ENCODE measurements at regions not wholly inside any gene's neighbourhood (a gene's known extent, or its start where the extent isn't known, plus 50 kb on each side); places are given as distances from the start of the nearest gene placed in this dataset.

GRCh38 chr3:180280555-180280954 lies 243.8 kb upstream of the PEX5L start:
- no peak for DNase-seq (ENCODE audit: insufficient read length, low spot score)
- FAIRE-seq = no peak

- FAIRE-seq (no peak), DNase-seq (ENCODE audit: insufficient read length, low spot score) (no peak)
These were observed 245.6 kb upstream of the PEX5L start for GRCh38 chr3:180282386-180282785.

- DNase-seq (ENCODE audit: insufficient read length, low spot score) = no peak
- no peak for FAIRE-seq
These were observed 246.5 kb upstream of the PEX5L start for GRCh38 chr3:180283251-180283650.

- no peak for FAIRE-seq
- DNase-seq (ENCODE audit: insufficient read length, low spot score) = no peak
These were observed 247.8 kb upstream of the PEX5L start for GRCh38 chr3:180284331-180285110.

- DNase-seq (ENCODE audit: insufficient read length, low spot score) = no peak
- no peak for FAIRE-seq
These were observed 251.0 kb upstream of the PEX5L start for GRCh38 chr3:180287703-180288102.

GRCh38 chr3:180288816-180289215 lies 252.1 kb upstream of the PEX5L start:
- DNase-seq (ENCODE audit: insufficient read length, low spot score) (no peak), FAIRE-seq (no peak)

GRCh38 chr3:180290300-180290699 lies 253.6 kb upstream of the PEX5L start:
- FAIRE-seq = no peak
- no peak for DNase-seq (ENCODE audit: insufficient read length, low spot score)

- FAIRE-seq (no peak), DNase-seq (ENCODE audit: insufficient read length, low spot score) (no peak)
These were observed 257.7 kb upstream of the PEX5L start for GRCh38 chr3:180294282-180295027.

- DNase-seq (ENCODE audit: insufficient read length, low spot score) = no peak
- FAIRE-seq = no peak
These were observed 259.1 kb upstream of the PEX5L start for GRCh38 chr3:180295811-180296210.

GRCh38 chr3:180296971-180297370 lies 260.2 kb upstream of the PEX5L start:
- no peak for DNase-seq (ENCODE audit: insufficient read length, low spot score)
- no peak for FAIRE-seq

GRCh38 chr3:180306155-180306554 lies 269.4 kb upstream of the PEX5L start:
- DNase-seq (ENCODE audit: insufficient read length, low spot score) = no peak
- FAIRE-seq = no peak

GRCh38 chr3:180306691-180307090 lies 270.0 kb upstream of the PEX5L start:
- no peak for DNase-seq (ENCODE audit: insufficient read length, low spot score)
- no peak for FAIRE-seq

- no peak for FAIRE-seq
- DNase-seq (ENCODE audit: insufficient read length, low spot score) = no peak
These were observed 274.5 kb upstream of the PEX5L start for GRCh38 chr3:180311242-180311641.

- FAIRE-seq (no peak), DNase-seq (ENCODE audit: insufficient read length, low spot score) (no peak)
These were observed 279.6 kb upstream of the PEX5L start for GRCh38 chr3:180316321-180316720.

- FAIRE-seq (no peak), DNase-seq (ENCODE audit: insufficient read length, low spot score) (no peak)
These were observed 282.5 kb upstream of the TTC14 start for GRCh38 chr3:180319461-180319860.

GRCh38 chr3:180320631-180321030 lies 281.3 kb upstream of the TTC14 start:
- FAIRE-seq (no peak), DNase-seq (ENCODE audit: insufficient read length, low spot score) (no peak)

GRCh38 chr3:180321534-180321933 lies 280.4 kb upstream of the TTC14 start:
- FAIRE-seq (no peak), DNase-seq (ENCODE audit: insufficient read length, low spot score) (no peak)

- FAIRE-seq (no peak), DNase-seq (ENCODE audit: insufficient read length, low spot score) (no peak)
These were observed 279.1 kb upstream of the TTC14 start for GRCh38 chr3:180322829-180323228.

- no peak for DNase-seq (ENCODE audit: insufficient read length, low spot score)
- no peak for FAIRE-seq
These were observed 277.2 kb upstream of the TTC14 start for GRCh38 chr3:180324791-180325190.

- no peak for DNase-seq (ENCODE audit: insufficient read length, low spot score)
- FAIRE-seq = no peak
These were observed 276.4 kb upstream of the TTC14 start for GRCh38 chr3:180325533-180325932.

- DNase-seq (ENCODE audit: insufficient read length, low spot score) (no peak), FAIRE-seq (no peak)
These were observed 276.0 kb upstream of the TTC14 start for GRCh38 chr3:180325958-180326357.

- FAIRE-seq = no peak
- DNase-seq (ENCODE audit: insufficient read length, low spot score) = no peak
These were observed 272.8 kb upstream of the TTC14 start for GRCh38 chr3:180329187-180329586.

Measured in HTR-8/SVneo (cell line).